Fibroblast of the aortic adventitia (primary cell): ENCODE measurements at regions not wholly inside any gene's neighbourhood (a gene's known extent, or its start where the extent isn't known, plus 50 kb on each side); places are given as distances from the start of the nearest gene placed in this dataset.
A peak's percentile ranks its signal among the peaks of the same experiment; 100 is the strongest.

ENCODE experiments used
- DNase-seq: peaks from one replicate; pipeline ENCODE4 v3.0.0-alpha.2; 2010; ENCODE audit warnings: low read depth
- H3K4me3 ChIP-seq: 2 replicates; pipeline ENCODE4 v1.5.1; 2011; ENCODE audit warnings: low read depth, mild to moderate bottlenecking, control low read depth, low read length, moderate library complexity
- TF ChIP-seq, protein P1 (sequence below): IDR thresholded peaks from 2 replicates; pipeline ENCODE4 v1.5.1; 2011; ENCODE audit warnings: mild to moderate bottlenecking, low read length, control low read depth, inconsistent platforms; ENCODE audit not compliant: insufficient read depth

DNA sequence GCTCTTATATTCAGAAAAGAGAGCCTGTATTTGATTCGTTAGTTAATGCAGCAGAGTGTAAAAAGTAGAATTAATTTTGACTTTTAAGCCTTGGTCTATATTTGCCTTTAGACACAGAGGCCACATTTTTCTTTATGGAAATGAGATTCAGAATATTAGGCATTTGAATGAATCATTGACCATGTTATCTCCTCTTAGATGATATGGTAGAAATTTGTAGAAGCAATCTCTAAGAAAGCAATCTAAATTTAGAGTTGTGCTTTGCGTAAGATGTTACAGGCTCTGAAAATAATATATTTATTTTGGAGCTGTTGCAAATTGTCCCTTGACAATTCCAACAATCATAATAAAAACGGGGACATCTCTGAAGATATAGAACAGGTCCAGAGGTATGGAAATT, 68.3 kb upstream of the ST6GAL2 start:
- no peak overlapping the region for H3K4me3 ChIP-seq
- TF ChIP-seq, protein P1, sequence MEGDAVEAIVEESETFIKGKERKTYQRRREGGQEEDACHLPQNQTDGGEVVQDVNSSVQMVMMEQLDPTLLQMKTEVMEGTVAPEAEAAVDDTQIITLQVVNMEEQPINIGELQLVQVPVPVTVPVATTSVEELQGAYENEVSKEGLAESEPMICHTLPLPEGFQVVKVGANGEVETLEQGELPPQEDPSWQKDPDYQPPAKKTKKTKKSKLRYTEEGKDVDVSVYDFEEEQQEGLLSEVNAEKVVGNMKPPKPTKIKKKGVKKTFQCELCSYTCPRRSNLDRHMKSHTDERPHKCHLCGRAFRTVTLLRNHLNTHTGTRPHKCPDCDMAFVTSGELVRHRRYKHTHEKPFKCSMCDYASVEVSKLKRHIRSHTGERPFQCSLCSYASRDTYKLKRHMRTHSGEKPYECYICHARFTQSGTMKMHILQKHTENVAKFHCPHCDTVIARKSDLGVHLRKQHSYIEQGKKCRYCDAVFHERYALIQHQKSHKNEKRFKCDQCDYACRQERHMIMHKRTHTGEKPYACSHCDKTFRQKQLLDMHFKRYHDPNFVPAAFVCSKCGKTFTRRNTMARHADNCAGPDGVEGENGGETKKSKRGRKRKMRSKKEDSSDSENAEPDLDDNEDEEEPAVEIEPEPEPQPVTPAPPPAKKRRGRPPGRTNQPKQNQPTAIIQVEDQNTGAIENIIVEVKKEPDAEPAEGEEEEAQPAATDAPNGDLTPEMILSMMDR, result no peak
- peak; percentile 46 for DNase-seq

DNA sequence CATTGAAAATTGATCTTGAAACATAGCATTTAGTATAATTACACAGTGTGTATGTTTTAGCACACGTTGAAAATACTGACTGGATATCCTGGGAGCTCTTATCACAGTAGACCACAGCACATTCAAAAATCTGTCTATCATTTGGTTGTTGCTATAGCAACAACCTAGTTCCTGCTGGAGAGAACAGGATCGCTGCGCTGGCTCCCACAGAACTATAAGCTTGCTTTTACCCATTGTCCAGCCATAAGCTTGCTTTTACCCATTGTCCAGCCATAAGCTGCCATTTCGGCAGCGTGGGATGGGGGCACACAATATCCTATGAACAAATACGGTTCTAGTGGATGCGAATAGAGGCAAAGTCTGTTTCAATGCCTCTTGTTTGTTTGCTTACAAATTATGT, 70.4 kb upstream of the ST6GAL2 start:
- DNase-seq, result no peak
- no peak overlapping the region for H3K4me3 ChIP-seq
- TF ChIP-seq, protein P1, result no peak

DNA sequence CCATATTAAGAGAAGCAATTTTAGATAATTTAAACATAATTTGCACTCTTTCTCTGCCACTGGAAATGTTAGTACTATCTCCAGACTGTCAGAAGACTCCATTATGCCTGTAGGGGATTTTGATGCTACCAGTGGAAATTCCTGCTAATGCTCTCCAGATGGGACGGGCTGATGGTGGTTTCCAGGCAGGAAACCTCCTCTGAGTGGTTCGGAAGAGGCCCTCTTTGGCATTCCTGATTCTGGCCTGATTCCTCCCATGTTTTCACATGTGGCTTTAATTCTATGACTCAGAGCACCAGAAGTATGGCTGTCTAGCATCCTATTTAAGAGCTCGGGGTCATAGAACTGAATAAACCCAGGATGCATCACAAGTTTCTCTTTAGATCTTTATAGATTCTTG, 70.9 kb upstream of the ST6GAL2 start:
- no peak overlapping the region for H3K4me3 ChIP-seq
- DNase-seq, result peak; percentile 95
- TF ChIP-seq, protein P1, result no peak

- no peak overlapping the region for H3K4me3 ChIP-seq
- DNase-seq, result no peak
- TF ChIP-seq, protein P1, result no peak
Observed at GRCh38 chr2:106959975-106960682, 74.2 kb upstream of the ST6GAL2 start.

GRCh38 chr2:106960683-106961161, 74.8 kb upstream of the ST6GAL2 start:
- DNase-seq, result no peak
- no peak overlapping the region for H3K4me3 ChIP-seq
- TF ChIP-seq, protein P1, result no peak

DNA sequence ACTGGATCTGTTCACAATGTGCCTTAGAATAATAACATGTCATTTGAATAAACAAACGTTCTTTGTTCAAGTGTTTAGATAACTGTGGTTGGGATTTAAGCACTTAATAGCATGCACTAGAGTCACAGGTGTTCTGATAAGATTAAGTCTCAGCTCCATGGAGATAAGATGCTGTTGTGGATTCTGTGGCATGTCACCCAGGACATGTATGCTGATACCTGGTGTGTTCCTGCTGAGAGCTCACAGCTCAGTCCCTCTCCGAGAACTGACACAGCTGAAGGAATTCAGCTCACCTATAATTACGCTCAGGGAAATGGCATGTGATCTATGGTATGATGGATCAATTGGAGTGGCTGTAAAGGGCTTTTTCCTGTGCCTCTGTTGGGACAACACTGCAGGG, 75.4 kb upstream of the ST6GAL2 start:
- no peak for DNase-seq
- TF ChIP-seq, protein P1, result no peak
- no peak overlapping the region for H3K4me3 ChIP-seq

DNA sequence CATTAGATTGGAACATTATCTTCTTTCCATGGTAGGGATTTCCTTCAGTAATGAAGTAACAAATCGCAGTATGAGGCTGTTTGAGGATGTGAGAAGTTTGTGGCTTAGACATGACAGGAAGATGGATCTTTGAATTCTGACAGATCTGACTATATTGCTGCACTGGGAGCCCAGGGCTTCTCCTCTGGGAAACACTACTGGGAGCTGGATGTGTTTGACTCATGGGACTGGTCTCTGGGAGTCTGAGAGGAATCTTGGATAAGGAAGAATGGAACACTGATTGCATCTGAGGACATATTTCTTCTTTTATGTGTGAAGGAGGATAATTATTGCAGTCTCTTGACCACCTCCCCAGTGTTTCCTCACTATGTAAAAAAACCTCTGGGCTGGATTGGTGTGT, 77.2 kb upstream of the ST6GAL2 start:
- no peak overlapping the region for H3K4me3 ChIP-seq
- DNase-seq, result peak; percentile 41
- TF ChIP-seq, protein P1, result no peak
